Testis (tissue), 2 donors: ENCODE measurements at regions not wholly inside any gene's neighbourhood (a gene's known extent, or its start where the extent isn't known, plus 50 kb on each side); places are given as distances from the start of the nearest gene placed in this dataset.

Experiments
- POLR2A ChIP-seq: fragments of 450-650 bp; IDR thresholded peaks from one replicate; pipeline ENCODE4 v1.6.1; 2017; ENCODE audit warnings: antibody characterized with exemption, mild to moderate bottlenecking, moderate library complexity
- TF ChIP-seq, protein P1 (sequence below), 3 experiments: fragments of 450-650 bp in 2 of 3; fragments of 200-600 bp in 1 of 3; sonication (generic) in 1 of 3; IDR thresholded peaks; one replicate each; pipeline ENCODE4 v1.5.1; 2016 to 2019; ENCODE audit warnings: antibody characterized with exemption in 3 of 3, mild to moderate bottlenecking in 2 of 3, moderate library complexity in 1 of 3

DNA sequence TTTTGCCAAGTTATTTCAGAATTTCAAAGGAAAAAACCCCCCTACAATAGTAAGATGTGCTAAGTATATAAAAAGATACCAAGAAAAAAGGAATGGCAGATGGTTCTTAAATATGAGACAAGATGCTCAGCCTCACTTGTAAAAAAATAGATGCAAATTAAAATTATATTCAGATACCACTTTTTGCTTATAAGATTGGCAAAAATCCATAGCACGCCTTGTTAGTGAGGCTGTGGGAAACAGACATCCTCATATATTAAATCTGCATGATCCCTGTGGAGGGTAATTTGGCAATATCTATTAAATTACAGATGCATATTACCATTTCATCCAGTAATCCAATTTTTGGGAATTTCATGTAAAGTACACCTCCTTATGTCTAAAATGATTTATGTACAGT lies 62.5 kb upstream of the PDHA1 start:
- TF ChIP-seq, protein P1, sequence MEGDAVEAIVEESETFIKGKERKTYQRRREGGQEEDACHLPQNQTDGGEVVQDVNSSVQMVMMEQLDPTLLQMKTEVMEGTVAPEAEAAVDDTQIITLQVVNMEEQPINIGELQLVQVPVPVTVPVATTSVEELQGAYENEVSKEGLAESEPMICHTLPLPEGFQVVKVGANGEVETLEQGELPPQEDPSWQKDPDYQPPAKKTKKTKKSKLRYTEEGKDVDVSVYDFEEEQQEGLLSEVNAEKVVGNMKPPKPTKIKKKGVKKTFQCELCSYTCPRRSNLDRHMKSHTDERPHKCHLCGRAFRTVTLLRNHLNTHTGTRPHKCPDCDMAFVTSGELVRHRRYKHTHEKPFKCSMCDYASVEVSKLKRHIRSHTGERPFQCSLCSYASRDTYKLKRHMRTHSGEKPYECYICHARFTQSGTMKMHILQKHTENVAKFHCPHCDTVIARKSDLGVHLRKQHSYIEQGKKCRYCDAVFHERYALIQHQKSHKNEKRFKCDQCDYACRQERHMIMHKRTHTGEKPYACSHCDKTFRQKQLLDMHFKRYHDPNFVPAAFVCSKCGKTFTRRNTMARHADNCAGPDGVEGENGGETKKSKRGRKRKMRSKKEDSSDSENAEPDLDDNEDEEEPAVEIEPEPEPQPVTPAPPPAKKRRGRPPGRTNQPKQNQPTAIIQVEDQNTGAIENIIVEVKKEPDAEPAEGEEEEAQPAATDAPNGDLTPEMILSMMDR (IDR thresholded peaks at IDR 0.05), result no peak
- TF ChIP-seq POLR2A, result no peak
